ENCODE measurements at regions not wholly inside any gene's neighbourhood (a gene's known extent, or its start where the extent isn't known, plus 50 kb on each side); places are given as distances from the start of the nearest gene placed in this dataset.

- DNase-seq (ENCODE audit: low read depth, low spot score), result no peak
- POLR2A ChIA-PET, result no interaction called here
- Histone ChIP-seq H3K4me3 (ENCODE audit: low read depth, low read length) (no peak overlapping the region), H3K9me3 (ENCODE audit: control insufficient read depth, insufficient read depth, low read length) (no peaks in the 10 kb centered on the region), H3K27ac (ENCODE audit: low read depth, low read length) (no peak overlapping the region), H3K27me3 (ENCODE audit: control insufficient read depth, insufficient read depth, low read length) (peaks cover 2% of the 10 kb centered on the region)
- CTCF ChIA-PET, result no interaction called here
- TF ChIP-seq CTCF (IDR thresholded peaks at IDR 0.05; ENCODE audit: low read depth, low read length), result no peak
These were observed 147.0 kb upstream of the LEF1 start for GRCh38 chr4:108315694-108316093.

- TF ChIP-seq CTCF (IDR thresholded peaks at IDR 0.05; ENCODE audit: low read depth, low read length), result no peak
- no peak overlapping the region for H3K27ac ChIP-seq (ENCODE audit: low read depth, low read length)
- H3K4me3 ChIP-seq (ENCODE audit: low read depth, low read length), result no peak overlapping the region
- H3K27me3 ChIP-seq (ENCODE audit: control insufficient read depth, insufficient read depth, low read length), result peaks cover 2% of the 10 kb centered on the region
- ChIA-PET POLR2A (no interaction called here), CTCF (no interaction called here)
- DNase-seq (ENCODE audit: low read depth, low spot score), result no peak
- no peaks in the 10 kb centered on the region for H3K9me3 ChIP-seq (ENCODE audit: control insufficient read depth, insufficient read depth, low read length)
These were observed 146.3 kb upstream of the LEF1 start for GRCh38 chr4:108314900-108315589.

GRCh38 chr4:108313546-108314339, 145.0 kb upstream of the LEF1 start:
- H3K9me3 ChIP-seq (ENCODE audit: control insufficient read depth, insufficient read depth, low read length), result no peaks in the 10 kb centered on the region
- no peak overlapping the region for H3K27ac ChIP-seq (ENCODE audit: low read depth, low read length)
- no peak for DNase-seq (ENCODE audit: low read depth, low spot score)
- H3K27me3 ChIP-seq (ENCODE audit: control insufficient read depth, insufficient read depth, low read length), result peaks cover 2% of the 10 kb centered on the region
- POLR2A ChIA-PET, result no interaction called here
- CTCF ChIA-PET, result interaction anchor here (0.5 kb wide), 1 partner anchor 47 kb away, joined by 3 read pairs; no protein-coding TSS in a partner anchor
- no peak overlapping the region for H3K4me3 ChIP-seq (ENCODE audit: low read depth, low read length)
- TF ChIP-seq CTCF (IDR thresholded peaks at IDR 0.05; ENCODE audit: low read depth, low read length), result no peak

GRCh38 chr4:108311313-108311712, 142.6 kb upstream of the LEF1 start:
- Histone ChIP-seq H3K4me3 (ENCODE audit: low read depth, low read length) (no peak overlapping the region), H3K9me3 (ENCODE audit: control insufficient read depth, insufficient read depth, low read length) (no peaks in the 10 kb centered on the region), H3K27ac (ENCODE audit: low read depth, low read length) (no peak overlapping the region), H3K27me3 (ENCODE audit: control insufficient read depth, insufficient read depth, low read length) (no peaks in the 10 kb centered on the region)
- no peak for DNase-seq (ENCODE audit: low read depth, low spot score)
- POLR2A ChIA-PET, result no interaction called here
- CTCF ChIA-PET, result no interaction called here
- no peak for TF ChIP-seq CTCF (IDR thresholded peaks at IDR 0.05; ENCODE audit: low read depth, low read length)
